SIG-M5 treated with dmso at 0.1 percent for 504 hours (cell line): ENCODE measurements at regions not wholly inside any gene's neighbourhood (a gene's known extent, or its start where the extent isn't known, plus 50 kb on each side); places are given as distances from the start of the nearest gene placed in this dataset.
"Not testable (repeated sequence)": the region's sequence is repeated elsewhere in the genome, so short reads cannot be mapped to it uniquely, and the experiment has no call there.

Experiments
- DNase-seq: peaks from one replicate; lab custom pipeline; 2025; ENCODE audit not compliant: unreplicated experiment; lab: John Stamatoyannopoulos, UW

- no peak for DNase-seq
These were observed 393.8 kb downstream of the SMOC2 start for GRCh38 chr6:168834801-168835200.

GRCh38 chr6:168834042-168834587 lies 393.1 kb downstream of the SMOC2 start:
- DNase-seq, result no peak

- no peak for DNase-seq
These were observed 387.8 kb downstream of the SMOC2 start for GRCh38 chr6:168828800-168829199.

- DNase-seq, result no peak
These were observed 387.1 kb downstream of the SMOC2 start for GRCh38 chr6:168828035-168828434.

- no peak for DNase-seq
These were observed 386.5 kb downstream of the SMOC2 start for GRCh38 chr6:168827586-168827871.

- no peak for DNase-seq
These were observed 386.0 kb downstream of the SMOC2 start for GRCh38 chr6:168826726-168827585.

GRCh38 chr6:168826078-168826390 lies 385.1 kb downstream of the SMOC2 start:
- no peak for DNase-seq

- no peak for DNase-seq
These were observed 384.5 kb downstream of the SMOC2 start for GRCh38 chr6:168825226-168826077.

- no peak for DNase-seq
These were observed 382.6 kb downstream of the SMOC2 start for GRCh38 chr6:168823397-168824212.

- DNase-seq, result no peak
These were observed 381.4 kb downstream of the SMOC2 start for GRCh38 chr6:168822376-168822775.

GRCh38 chr6:168819546-168819945 lies 378.6 kb downstream of the SMOC2 start:
- no peak for DNase-seq

- no peak for DNase-seq
These were observed 376.7 kb downstream of the SMOC2 start for GRCh38 chr6:168817558-168818159.

- DNase-seq, result no peak
These were observed 374.2 kb downstream of the SMOC2 start for GRCh38 chr6:168815229-168815628.

GRCh38 chr6:168808232-168808631 lies 367.2 kb downstream of the SMOC2 start:
- DNase-seq, result no peak

GRCh38 chr6:168804331-168804730 lies 363.3 kb downstream of the SMOC2 start:
- DNase-seq, result no peak

- DNase-seq, result no peak
These were observed 362.9 kb downstream of the SMOC2 start for GRCh38 chr6:168803874-168804273.

- no peak for DNase-seq
These were observed 358.1 kb downstream of the SMOC2 start for GRCh38 chr6:168799067-168799466.

- DNase-seq, result no peak
These were observed 355.1 kb downstream of the SMOC2 start for GRCh38 chr6:168796106-168796505.

GRCh38 chr6:168795611-168796010 lies 354.6 kb downstream of the SMOC2 start:
- DNase-seq, result not testable (repeated sequence)

- DNase-seq, result no peak
These were observed 353.5 kb downstream of the SMOC2 start for GRCh38 chr6:168794491-168794890.

- no peak for DNase-seq
These were observed 352.7 kb downstream of the SMOC2 start for GRCh38 chr6:168793649-168794048.
